HCT116 (cell line): ENCODE measurements at regions not wholly inside any gene's neighbourhood (a gene's known extent, or its start where the extent isn't known, plus 50 kb on each side); places are given as distances from the start of the nearest gene placed in this dataset.

Source experiments
- POLR2A ChIP-seq: IDR thresholded peaks from 2 replicates; pipeline ENCODE4 v1.7.0; 2011; ENCODE audit warnings: borderline replicate concordance; ENCODE audit not compliant: insufficient read depth, insufficient read length; ENCODE audit errors: extremely low read depth
- SIN3A ChIP-seq: IDR thresholded peaks from 2 replicates; pipeline ENCODE4 v1.6.1; 2012; ENCODE audit warnings: low read depth
- TCF7L2 ChIP-seq: IDR thresholded peaks from 2 replicates; pipeline ENCODE4 v1.7.0; 2011; ENCODE audit warnings: borderline replicate concordance, inconsistent platforms; ENCODE audit not compliant: insufficient read depth, insufficient read length; ENCODE audit errors: extremely low read depth
- TF ChIP-seq, protein P1 (sequence below), 3 experiments: fragments of 200-600 bp in 1 of 3; sonication (generic) in 1 of 3; IDR thresholded peaks in 2 of 3; conservative IDR thresholded peaks in 1 of 3; 2 replicates each; pipeline ENCODE4 v1.5.1; 2012 to 2017; ENCODE audit warnings: low read depth in 2 of 3, low read length in 2 of 3, antibody characterized with exemption in 1 of 3, borderline replicate concordance in 1 of 3, control low read depth in 1 of 3, mild to moderate bottlenecking in 1 of 3, mixed read lengths in 1 of 3, mixed run types in 1 of 3, moderate library complexity in 1 of 3; ENCODE audit not compliant: insufficient read depth in 1 of 3

DNA sequence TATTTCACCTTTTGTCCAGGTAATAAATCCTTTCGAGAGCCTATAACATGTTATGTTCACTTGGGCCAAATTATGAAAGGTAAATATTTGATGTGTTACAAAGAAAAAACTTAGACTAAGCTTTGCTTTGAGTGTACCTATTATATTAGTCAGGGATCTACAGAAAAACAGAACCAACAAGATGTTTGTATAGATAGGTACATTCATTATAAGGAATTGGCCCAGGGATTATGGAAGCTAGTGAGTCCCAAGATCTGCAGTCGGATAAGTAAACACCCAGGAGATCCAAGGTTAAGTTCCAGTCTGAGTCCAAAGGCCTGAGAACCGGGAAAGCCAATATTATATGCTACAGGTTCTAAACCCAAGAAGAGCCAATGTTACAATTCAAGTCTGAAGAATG, 234.5 kb downstream of the NRIP1 start:
- TF ChIP-seq SIN3A (no peak), POLR2A (no peak), TCF7L2 (no peak)
- TF ChIP-seq, protein P1, sequence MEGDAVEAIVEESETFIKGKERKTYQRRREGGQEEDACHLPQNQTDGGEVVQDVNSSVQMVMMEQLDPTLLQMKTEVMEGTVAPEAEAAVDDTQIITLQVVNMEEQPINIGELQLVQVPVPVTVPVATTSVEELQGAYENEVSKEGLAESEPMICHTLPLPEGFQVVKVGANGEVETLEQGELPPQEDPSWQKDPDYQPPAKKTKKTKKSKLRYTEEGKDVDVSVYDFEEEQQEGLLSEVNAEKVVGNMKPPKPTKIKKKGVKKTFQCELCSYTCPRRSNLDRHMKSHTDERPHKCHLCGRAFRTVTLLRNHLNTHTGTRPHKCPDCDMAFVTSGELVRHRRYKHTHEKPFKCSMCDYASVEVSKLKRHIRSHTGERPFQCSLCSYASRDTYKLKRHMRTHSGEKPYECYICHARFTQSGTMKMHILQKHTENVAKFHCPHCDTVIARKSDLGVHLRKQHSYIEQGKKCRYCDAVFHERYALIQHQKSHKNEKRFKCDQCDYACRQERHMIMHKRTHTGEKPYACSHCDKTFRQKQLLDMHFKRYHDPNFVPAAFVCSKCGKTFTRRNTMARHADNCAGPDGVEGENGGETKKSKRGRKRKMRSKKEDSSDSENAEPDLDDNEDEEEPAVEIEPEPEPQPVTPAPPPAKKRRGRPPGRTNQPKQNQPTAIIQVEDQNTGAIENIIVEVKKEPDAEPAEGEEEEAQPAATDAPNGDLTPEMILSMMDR (IDR thresholded peaks at IDR 0.05 in 2 of 3, conservative IDR thresholded peaks at IDR 0.05 in 1 of 3; ENCODE audit: borderline replicate concordance in 1 of 3, insufficient read depth in 1 of 3, low read depth in 2 of 3, low read length in 2 of 3): no peak
